HG02763 (cell line): ENCODE measurements at regions not wholly inside any gene's neighbourhood (a gene's known extent, or its start where the extent isn't known, plus 50 kb on each side); places are given as distances from the start of the nearest gene placed in this dataset.

Experiments used
- ATAC-seq: cut with Tn5 transposase; IDR thresholded peaks from one replicate; pipeline ENCODE4 v1.9.1; 2021; ENCODE audit warnings: mild to moderate bottlenecking, moderate library complexity; ENCODE audit not compliant: unreplicated experiment

DNA sequence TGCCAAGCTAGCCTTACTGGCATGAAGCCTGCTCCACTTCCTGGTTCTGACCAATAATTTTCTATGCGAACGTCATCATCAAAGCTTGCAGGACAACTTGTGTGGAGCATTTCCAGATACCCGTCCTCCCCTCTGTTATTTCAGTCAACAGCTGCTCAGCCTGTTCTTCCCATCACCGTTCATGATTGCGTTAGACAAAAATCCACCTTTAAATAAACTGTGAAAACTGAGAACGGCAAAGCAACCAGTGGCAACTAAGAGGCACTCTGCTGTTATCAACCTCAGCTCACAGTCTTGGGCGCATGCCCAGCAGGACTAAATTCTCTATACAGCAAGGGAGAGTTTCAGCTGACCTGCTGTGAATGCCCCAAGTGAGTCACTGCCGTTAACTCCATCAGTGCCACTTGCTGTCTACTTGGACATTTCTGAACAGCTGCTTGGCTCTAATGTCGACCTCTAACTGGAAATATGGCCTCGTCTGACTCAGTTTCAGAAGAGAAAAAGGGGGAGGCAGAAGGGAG, 207.4 kb upstream of the RUNX1 start:
- no peak for ATAC-seq

DNA sequence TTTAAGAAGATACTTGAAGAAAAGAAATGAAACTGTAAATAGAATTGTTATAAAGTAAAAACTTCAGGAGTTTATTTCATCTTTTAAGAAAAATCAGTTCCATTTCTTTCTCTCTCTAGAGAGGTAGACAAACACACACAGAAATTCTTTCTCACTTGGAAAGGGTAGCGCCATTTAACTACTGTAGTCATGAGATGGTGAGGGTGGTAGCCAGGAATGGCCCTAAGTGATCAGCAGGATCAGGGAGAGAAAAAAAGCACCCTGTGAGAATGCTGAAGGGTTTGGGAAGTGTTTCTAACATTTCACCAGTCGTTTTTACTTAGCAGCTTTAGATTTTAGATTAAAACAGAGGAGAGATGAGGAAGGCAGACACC, 205.7 kb upstream of the RUNX1 start:
- ATAC-seq = no peak

DNA sequence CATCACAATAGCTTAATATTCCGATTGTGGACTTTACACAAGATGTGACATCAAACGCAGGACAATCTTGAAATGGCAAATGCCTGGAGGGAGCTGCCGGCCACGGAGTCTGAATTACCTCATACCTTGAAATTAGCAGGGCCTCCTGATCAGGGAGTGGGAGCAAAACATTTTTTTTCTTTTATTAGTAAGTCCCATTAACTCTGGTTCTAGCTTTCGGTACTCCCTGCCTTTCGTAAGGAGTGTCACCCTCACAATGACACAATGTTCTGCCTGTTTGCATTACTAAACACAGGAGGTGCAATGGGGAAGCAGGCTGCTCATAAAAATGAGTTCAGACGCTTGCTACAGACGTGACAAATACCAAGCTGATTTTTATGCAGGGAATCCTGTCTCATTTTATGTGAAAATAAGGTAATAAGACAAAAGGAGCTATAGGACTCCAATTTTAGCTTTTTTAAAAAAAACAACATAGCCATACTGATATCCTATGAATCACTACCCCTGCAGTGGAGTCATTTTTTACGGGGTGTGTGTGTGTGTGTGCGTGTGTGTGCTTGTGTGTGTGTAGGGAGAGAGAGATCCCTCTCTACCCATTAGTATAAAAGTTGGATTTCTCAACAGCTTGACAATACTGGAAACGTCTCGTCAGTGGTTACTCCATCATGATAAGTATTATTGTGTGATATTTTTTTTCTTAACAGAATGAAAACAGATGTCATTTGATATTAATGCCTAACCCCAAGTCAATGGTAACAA, 205.1 kb upstream of the RUNX1 start:
- no peak for ATAC-seq

DNA sequence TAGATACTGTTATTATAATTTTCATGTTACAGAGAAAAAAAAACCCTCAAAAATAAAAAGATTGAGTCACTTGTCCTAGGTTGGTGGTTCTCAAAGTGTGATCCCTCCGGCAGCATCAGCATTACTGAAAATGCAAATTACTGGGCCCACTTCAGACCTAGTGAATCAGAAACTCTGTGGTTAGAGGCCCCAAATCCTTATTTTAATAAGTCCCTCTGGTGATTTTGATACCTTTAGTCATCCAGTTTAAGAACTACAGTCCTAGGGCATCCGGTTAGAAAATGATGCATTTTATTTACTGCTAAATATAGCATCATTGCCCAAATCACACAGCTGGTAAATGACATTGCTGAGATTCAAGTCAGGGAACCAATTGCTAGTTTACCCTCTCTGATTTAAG, 203.7 kb upstream of the RUNX1 start:
- ATAC-seq = no peak

DNA sequence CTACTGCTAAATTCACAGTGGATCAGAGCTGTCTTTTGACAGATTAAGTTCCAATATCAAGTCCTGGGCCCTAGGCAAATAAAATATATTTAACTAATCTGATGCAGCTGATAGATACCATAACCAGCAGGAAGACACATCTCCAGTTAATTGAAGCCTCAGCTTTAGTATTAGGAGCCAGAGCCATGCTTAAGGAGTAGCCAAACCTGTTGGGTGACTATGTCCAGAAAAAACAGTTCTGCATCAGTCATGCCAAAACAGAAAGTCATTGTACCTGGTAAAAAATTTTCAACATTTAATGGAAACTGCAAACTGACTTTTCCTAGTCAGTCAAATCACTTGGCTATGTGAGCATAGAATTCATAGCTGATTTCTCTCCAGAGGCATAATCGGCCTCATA, 200.5 kb upstream of the RUNX1 start:
- ATAC-seq = no peak

DNA sequence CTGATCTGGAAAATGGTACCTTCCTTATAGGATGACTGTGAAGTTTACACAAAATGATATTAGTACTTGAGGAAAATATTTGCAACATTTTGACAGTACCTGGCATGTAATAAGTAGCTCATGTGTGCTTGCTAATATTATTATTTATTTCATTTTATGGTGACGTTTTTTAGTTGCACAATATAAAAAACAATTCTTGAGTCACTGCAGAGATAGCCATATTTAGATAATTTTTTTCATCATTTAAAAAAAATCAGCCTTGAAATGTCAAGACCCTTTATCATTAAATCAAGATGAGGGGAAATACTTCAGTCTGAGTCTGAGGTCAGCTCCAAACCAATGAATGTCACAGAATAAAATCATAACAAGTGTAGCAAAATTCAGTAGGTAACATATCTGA, 196.8 kb upstream of the RUNX1 start:
- ATAC-seq = no peak

DNA sequence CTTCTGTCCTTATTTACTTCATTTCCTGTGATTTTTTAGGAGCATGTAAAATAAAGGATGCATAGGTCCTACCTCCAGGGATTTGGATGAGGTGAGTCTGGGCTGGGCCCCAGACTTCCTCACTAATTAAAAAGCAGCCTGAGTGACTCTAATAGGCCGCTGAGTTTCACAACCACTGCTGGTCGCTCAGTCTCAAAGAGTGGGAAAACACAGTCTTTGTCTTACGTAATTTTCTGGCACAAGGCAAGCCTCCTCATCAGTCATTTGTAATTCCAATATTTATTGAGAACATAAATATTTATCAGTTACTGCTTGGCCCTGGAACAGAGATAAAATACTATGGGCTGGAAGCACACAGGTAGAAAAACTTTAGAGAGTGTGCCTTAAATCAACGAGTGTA, 195.4 kb upstream of the RUNX1 start:
- no peak for ATAC-seq

DNA sequence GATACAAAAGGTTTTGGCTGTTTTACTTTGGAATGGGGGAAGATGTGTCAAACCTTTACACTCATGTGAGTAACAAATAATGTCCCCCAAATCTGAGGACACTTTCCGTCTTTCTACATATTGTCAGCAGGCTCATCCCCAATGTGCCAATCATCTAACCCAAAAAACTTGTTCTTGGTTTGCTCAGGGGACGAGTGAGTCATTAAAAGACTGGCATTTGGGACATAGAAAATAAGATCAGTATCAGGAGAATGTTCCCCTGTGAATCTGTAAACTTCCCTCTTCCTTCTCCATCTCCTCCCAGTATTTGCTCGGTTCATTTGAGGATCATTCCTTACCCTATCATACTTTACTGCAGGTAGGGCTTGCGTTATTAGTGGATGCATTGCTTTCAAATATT, 194.1 kb upstream of the RUNX1 start:
- no peak for ATAC-seq

DNA sequence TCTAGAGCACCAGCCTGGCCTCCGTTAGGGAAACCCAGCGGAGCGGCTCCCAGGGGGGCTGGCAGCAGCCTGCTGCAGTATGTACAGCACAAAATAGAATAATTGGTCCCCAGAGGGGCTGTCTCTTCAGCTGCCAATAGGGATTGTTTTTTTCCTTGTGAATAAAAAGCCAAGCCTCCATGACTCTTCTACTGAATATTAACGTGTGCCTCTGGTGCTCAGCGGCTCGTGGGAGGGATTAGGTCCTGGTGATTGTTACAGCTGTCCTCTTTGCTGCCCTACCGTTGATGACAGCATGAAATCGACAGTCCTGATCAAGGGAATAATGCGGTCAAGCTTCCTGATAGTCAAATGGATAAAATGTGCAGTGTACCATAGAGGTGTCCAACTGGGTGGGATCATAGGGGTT, 190.7 kb upstream of the RUNX1 start:
- ATAC-seq = no peak

DNA sequence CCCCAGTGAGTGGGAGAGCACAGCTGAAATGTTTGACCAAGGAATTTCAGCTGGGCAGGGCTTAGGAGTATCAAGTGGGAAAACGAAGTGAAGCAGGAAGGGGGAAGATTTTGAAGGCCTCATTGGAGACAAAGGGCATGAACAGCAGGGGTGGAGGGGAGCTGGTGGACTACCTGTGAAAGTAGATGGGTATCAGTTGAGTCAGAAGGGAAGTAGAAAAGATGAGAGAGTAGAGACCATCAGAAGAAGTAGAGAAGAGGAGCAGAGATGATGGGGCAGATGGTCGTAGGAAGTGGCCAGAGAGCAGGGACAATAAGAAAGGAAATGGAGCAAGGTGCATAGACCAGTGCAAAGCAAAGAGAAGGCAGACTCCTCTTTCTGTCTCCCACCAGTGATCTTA, 189.0 kb upstream of the RUNX1 start:
- no peak for ATAC-seq

DNA sequence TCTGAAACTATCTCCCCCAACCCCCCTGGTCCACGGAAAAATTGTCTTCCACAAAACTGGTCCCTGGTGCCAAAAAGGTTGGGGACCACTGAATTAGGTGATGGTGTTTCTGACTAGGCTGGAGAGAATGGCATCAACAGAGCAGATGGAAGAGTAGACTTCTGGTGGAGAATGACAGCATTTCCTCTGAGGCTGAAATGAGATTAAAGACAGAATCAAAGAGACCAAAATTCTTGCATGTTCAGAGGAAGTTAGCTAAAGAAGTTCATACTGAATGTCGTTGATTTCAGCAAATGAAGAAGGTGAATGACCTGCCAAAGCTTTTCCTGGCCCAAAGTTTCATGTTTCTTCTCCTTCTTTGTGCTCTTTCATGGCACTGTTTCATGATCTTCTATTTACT, 188.2 kb upstream of the RUNX1 start:
- no peak for ATAC-seq

DNA sequence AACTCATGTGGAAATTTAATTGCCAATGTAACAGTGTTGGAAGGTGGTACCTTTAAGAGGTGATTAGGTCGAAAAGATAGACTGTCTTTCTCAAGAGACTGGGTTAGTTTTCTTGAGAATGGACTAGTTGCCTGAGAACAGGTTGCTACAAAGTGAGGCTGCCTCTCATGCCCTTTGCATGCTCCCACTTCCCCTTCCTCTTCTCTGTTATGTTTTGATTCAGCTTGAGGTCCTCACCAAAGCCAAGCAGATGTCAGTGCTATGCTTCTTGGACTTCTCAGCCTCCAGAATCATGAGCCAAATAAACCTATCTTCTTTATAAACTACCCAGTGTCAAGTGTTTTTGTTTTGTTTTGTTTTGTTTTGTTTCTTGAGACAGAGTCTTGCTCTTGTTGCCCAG, 187.0 kb upstream of the RUNX1 start:
- no peak for ATAC-seq

DNA sequence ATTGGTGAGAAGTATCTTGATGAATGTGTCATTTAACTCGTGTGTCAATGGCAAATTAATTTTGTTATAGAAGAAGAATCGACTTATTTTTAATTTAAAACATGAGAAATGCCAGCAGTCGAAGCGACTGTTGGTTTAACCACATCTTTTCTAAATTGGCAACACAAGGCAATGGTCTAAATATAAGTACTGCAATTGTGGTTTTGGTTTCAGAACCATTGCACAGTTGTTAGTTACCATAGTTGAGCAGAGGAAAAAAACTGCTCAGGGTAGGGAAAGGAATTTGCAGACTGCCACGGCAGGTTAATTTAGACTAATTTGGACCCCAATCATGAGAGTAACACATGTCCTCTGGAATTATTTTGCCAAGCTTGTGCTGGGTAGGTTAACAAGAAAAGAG, 185.6 kb upstream of the RUNX1 start:
- ATAC-seq = peak; percentile 66

DNA sequence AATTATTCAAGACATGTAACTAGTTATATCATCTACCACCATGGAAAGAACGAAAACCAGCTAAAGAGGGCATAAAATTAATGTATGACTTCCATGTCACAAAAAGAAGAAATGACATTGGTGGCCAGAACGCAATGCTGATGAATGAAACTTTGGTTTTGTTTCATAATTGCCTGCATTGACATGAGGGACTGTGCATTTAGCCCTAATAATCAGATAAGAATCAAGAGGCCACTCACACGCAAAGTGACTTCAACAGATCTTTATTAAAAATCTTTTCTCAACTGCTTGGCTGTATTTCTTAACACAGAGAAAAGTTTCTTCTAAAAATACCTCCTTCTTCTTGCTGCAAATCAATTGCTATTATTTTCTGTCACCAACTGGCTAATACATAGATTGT, 184.7 kb upstream of the RUNX1 start:
- ATAC-seq = no peak

DNA sequence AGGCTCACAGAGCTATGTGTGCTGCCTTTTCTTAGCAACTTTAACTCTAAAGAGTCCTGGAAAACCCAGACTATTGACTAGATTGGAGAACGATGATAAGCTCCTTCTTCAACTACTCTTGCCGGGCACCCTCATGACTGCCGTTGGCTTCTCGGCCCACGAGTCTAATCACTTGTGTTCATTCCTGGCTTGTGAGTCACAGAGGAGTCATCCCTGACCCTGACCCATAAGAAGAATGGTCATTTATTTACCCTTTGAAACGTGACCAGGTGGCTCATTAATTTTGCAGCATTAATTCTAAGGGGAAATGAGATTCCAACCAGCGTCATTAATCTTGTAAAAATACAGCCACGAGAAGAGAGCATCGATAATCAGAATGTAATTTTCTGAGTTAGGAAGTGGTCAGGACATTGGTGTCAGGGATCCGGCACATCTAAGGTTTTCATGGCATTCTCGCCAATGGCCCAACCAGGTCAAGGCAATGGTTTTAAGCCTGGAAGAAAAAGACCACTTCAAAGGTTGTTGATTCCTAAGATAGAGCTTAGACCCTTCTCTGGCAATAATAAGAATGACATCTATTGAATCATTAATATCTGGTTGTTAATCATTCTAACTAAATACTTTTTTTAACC, 183.6 kb upstream of the RUNX1 start:
- ATAC-seq = no peak

DNA sequence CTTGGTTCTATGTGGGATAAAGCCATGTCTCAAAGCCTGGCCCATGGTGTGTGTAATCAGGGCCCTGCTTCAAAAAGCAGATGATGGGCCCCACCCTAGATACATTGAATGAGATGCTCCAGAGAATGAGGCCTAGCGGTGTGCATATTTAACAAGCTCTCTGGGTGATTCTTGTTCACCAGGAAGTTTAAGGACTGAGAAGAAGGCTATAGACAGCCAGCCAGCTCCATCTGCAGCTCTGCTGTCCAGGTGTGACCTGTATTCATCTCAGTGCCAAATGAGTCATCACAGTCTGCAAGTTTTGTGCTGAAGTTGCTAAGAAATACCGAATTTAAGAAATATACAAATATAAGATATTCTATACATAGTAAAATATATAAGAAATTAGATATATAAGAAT, 182.0 kb upstream of the RUNX1 start:
- no peak for ATAC-seq

DNA sequence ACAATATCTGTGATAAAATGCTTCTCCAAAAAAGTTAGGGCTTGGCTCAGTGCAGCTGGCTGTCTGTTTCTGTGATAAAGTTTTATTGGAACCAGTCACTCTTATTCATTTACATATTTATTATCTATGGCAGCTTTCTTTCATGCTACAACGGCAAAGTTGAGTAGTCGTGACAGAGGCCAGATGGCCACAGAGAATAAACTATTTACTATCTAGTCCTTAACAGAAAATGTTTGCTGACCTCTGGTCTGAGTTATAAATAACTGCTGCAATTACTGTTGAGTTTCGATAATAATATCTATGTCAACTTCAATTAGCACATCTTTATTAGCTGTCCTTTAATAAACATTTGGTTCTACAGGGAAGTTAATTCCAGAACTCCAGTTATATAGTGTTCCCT, 180.2 kb upstream of the RUNX1 start:
- ATAC-seq = no peak

DNA sequence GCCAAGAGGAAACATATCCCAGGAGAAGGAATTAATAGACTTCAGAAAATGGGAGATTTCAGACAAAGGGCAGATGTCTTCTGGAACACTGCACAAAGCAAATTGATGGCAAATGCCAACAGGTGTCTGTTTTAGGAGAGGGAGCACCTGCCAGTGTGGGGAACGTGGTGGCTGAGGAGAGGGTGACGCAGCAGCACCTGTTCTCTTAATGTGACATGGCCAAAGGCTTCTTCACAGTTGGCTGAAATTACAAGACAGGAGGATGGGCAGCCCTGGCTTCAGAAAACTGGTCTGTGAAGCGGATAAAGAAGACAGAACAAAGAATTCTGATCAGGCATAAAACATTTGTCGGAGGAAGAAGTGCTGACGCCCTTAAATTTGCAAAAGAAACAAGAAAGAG, 178.7 kb upstream of the RUNX1 start:
- no peak for ATAC-seq

DNA sequence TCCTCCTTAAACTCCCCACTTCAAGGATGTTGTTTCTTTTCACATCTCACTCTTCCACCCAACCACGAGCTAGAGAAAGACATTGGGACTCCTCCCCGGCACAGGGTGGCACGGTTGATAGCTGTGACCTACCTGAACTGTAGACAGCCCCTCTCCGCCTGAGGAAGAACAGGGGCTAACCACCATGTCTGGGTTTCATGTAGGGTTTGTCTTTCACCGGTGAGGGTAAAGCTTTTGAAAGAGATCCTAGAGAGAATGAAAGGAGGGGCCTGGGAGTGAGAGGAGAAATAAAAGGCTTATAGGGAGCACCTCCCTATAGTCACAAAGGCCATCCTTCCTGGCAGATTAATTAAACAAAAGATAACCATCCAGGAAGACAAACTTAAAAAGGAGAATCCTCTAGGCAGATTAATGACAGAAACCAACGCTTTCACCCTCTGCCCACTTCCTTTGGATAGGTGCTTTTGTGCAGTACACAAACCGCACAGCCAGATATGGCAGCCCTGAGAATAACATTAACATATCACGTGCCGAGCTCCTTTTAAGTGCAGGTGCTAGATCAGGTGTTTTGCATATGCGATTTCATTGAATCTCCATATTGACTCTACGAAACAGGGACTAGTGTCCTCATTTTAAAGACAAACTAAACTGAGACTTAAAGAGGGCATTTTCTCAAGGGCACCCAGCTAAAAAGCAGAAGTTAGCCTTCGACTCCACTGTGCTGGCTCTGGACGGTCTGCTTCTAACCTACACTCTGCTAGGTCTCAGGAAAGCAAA, 178.1 kb upstream of the RUNX1 start:
- peak; percentile 76 for ATAC-seq

DNA sequence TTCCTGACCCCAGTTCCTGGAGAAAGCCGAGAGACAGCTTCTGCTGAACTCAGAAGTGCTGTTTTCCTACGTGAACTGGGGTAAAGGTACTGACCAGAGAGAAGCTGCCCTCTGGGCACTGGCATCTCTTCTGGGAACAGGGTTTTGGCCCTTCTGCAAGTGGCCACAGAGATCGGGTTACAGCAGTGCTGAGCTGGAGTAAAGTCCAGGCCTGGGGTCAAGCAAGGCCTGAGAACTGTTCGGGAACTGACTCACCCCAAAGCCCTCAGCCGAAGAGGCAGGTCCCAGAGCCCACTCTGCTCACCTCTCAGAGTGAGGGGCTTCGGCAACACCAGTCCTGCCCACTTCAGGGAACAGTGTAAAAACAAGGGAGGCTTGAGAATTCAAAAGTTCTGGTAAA, 177.2 kb upstream of the RUNX1 start:
- no peak for ATAC-seq

DNA sequence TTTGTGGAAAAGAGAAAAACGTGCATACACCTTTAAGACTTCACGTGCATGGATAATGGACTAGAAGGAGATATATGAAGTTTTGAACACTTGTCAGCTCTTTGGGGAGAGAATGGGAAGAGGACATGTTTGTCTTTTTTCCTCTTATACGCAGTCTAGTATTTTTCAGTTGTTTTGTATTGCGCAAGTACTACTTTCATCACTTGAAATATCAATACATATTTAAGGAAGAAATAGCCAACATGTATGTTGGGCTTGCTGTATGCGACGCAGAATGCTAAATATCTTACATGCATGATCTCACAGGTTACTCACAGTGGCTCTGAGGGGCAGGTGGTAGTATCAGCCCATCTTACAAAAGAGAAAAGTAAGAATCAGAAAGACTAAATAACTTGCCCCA, 176.5 kb upstream of the RUNX1 start:
- no peak for ATAC-seq
